ENCODE measurements at regions not wholly inside any gene's neighbourhood (a gene's known extent, or its start where the extent isn't known, plus 50 kb on each side); places are given as distances from the start of the nearest gene placed in this dataset.

DNA sequence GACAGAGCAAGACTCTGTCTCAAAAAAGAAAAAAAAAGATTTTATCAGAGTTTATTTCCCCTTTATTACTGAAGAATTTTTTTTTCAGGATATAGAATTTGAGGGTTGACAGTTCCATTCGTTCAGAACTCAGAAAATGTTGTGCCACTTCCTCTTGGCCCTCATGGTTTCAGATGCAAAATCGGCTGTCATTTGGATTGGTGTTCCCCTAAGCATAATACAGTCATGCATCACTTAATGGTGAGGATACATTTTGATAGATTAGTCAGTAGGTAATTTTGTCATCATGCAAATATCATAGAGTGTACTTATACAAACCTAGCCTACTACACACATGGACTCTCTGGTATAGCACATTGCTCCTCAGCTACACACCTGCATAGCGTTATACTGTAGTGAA, 263.9 kb upstream of the RTL1 start (continued):
- no peak for TF ChIP-seq ZNF462 (CRISPR knock-in tag; IDR thresholded peaks at IDR 0.05)
- no peak for TF ChIP-seq REST (IDR thresholded peaks at IDR 0.05; ENCODE audit: unreplicated experiment)
- no peak for TF ChIP-seq POLR2AphosphoS5 (IDR thresholded peaks at IDR 0.05; ENCODE audit: low read depth)
- no peak for TF ChIP-seq ZNF114 (CRISPR knock-in tag; IDR thresholded peaks at IDR 0.05)

- no peak overlapping the region for H2AFZ ChIP-seq
- no peak overlapping the region for H3K27ac ChIP-seq (ENCODE audit: low read depth)
- peaks cover 20% of the 10 kb centered on the region; the same call in 2 of the 3 replicates for H3K36me3 Mint-ChIP-seq (ENCODE audit: low read depth)
- H3K4me1 ChIP-seq (ENCODE audit: insufficient read depth) = no peaks in the 10 kb centered on the region
- H3K27ac Mint-ChIP-seq = no peak overlapping the region
- H3K4me2 ChIP-seq = no peak overlapping the region
- no peaks in the 10 kb centered on the region for H3K79me2 ChIP-seq (replicated peaks; ENCODE audit: insufficient read depth)
- H3K9me3 Mint-ChIP-seq = peaks cover 52% of the 10 kb centered on the region
- H3F3A ChIP-seq (replicated peaks; ENCODE audit: low read depth) = no peaks in the 10 kb centered on the region
- no peak overlapping the region for H3K4me3 ChIP-seq
- ATAC-seq = no peak
- peaks cover 6% of the 10 kb centered on the region; the same call in 1 of the 2 replicates for H3K9me2 ChIP-seq (ENCODE audit: insufficient read depth)
- no peak for DNase-seq (ENCODE audit: low spot score)
- peaks cover 7% of the 10 kb centered on the region; the same call in 1 of the 2 replicates for H3K36me3 ChIP-seq (ENCODE audit: insufficient read depth)
- H3K27me3 ChIP-seq (ENCODE audit: insufficient read depth) = no peaks in the 10 kb centered on the region
- no peaks in the 10 kb centered on the region for H4K20me1 ChIP-seq (replicated peaks; ENCODE audit: insufficient read depth)
- H3K4me1 Mint-ChIP-seq = no peaks in the 10 kb centered on the region
- H3K27me3 Mint-ChIP-seq (ENCODE audit: insufficient read depth, low read depth, poor library complexity) = no peaks in the 10 kb centered on the region
- H3K4me3 Mint-ChIP-seq = no peak overlapping the region
- TF ChIP-seq JUNB (IDR thresholded peaks at IDR 0.05; ENCODE audit: unreplicated experiment) = no peak
- TF ChIP-seq STAT1 (IDR thresholded peaks at IDR 0.05; ENCODE audit: unreplicated experiment) = no peak
- TF ChIP-seq REST (IDR thresholded peaks at IDR 0.05; ENCODE audit: unreplicated experiment) = no peak
- TF ChIP-seq CTCF (conservative IDR thresholded peaks at IDR 0.05; ENCODE audit: low read depth in 2 of 2) = no peak
- no peak for TF ChIP-seq EZH2 (IDR thresholded peaks at IDR 0.05; ENCODE audit: low read depth, unreplicated experiment)
- TF ChIP-seq, protein P1, sequence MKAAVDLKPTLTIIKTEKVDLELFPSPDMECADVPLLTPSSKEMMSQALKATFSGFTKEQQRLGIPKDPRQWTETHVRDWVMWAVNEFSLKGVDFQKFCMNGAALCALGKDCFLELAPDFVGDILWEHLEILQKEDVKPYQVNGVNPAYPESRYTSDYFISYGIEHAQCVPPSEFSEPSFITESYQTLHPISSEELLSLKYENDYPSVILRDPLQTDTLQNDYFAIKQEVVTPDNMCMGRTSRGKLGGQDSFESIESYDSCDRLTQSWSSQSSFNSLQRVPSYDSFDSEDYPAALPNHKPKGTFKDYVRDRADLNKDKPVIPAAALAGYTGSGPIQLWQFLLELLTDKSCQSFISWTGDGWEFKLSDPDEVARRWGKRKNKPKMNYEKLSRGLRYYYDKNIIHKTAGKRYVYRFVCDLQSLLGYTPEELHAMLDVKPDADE (IDR thresholded peaks at IDR 0.05) = no peak
- TF ChIP-seq ZNF114 (CRISPR knock-in tag; IDR thresholded peaks at IDR 0.05) = no peak
These were observed 265.7 kb upstream of the RTL1 start for GRCh38 chr14:101169267-101169666.
